Fibroblast of peridontal ligament (primary cell): ENCODE measurements at regions not wholly inside any gene's neighbourhood (a gene's known extent, or its start where the extent isn't known, plus 50 kb on each side); places are given as distances from the start of the nearest gene placed in this dataset.
"Not testable (repeated sequence)": the region's sequence is repeated elsewhere in the genome, so short reads cannot be mapped to it uniquely, and the experiment has no call there.

ENCODE experiments used
- DNase-seq: peaks from one replicate; pipeline ENCODE4 v3.0.0-alpha.2; 2010; ENCODE audit errors: extremely low read depth

DNA sequence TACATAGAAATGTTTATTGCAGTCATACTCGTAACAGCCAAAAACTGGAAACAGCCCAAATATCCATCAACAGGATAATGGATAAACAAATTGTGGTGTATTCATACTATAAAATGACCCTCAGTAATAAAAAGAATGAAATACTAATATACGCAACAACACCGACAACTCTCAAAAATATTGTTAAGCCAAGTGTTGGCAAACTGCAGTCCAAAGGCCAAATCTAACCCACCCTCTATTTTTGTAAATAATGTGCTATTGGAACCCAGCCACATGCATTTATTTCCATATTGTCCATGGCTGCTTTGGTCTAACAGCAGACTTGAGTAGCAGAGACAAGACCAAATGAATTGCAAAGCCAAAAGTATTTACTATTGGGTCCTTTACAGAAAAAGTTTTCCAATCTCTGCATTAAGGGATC lies 151.0 kb downstream of the MREG start:
- DNase-seq: no peak

GRCh38 chr2:215861607-215862350 lies 151.6 kb downstream of the MREG start:
- DNase-seq: no peak

DNA sequence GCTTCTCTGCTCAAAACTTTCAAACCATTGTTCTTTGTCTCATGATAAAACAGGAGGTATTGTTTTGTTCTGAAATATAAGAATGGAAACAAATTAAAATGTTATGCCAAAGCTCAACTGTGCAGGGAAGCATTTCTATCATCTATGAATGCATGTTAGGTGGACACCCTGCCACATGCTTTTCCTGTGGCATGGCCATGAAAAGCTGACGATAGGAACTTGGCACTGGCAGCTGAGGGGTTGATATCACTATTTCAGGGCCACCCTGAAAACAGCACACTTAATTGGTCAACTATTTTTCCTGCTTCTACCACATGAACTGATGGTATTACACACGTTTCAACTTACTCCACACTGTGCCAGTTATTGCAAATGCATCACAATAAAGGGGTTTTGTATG lies 157.3 kb downstream of the MREG start:
- DNase-seq: no peak

DNA sequence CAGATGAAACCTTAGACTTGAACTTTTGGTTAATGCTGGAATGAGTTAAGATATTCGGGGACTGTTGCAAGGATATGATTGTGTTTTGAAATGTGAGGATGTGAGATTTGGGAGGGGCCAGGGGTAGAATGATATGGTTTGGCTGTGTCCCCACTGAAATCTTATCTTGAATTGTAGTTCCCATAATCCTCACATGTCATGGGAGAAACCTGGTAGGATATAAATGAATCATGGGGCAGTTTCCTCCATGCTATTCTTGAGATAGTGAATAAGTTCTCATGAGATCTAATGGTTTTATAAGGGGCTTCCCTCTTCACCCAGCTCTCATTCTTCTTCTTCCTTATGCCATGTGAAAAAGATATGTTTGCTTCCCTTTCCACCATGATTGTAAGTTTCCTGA lies 158.0 kb downstream of the MREG start:
- DNase-seq: not testable (repeated sequence)

DNA sequence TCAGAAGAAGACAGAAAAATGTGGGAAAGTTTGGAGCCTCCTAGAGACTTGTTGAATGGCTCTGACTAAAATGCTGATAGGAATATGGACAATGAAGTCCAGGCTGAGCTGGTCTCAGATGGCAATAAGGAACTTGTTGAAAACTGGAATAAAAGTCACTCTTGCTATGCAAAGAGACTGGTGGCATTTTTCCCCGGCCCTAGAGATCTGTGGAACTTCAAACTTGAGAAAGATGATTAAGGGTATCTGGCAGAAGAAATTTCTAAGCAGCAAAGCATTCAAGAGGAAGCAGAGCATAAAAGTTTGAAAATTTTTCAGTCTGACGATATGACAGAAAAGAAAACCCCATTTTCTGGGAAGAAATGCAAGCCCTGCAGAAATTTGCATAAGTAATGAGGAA lies 159.3 kb downstream of the MREG start:
- DNase-seq: no peak

- DNase-seq: no peak
These were observed 161.7 kb downstream of the MREG start for GRCh38 chr2:215851696-215852095.

DNA sequence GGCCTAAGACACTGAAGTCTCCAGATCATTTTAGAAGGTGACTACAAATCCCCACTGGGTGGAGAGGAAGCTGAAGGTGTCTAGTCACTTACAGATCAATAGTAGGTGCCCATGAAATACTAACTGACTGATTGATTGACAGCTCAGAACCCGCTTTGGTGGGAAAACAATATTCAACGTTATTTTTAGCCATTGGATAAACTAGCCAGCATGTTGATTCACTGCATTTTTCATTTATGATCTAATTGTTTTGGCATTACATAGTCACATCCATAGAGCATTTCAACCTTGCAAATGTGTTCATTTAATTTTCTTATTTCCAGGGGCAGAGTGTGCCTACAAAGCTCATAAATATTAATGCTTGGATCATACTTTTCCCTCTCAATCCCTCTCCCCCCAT lies 162.3 kb downstream of the MREG start:
- peak; percentile 60 for DNase-seq

GRCh38 chr2:215850380-215850779 lies 163.0 kb downstream of the MREG start:
- no peak for DNase-seq

DNA sequence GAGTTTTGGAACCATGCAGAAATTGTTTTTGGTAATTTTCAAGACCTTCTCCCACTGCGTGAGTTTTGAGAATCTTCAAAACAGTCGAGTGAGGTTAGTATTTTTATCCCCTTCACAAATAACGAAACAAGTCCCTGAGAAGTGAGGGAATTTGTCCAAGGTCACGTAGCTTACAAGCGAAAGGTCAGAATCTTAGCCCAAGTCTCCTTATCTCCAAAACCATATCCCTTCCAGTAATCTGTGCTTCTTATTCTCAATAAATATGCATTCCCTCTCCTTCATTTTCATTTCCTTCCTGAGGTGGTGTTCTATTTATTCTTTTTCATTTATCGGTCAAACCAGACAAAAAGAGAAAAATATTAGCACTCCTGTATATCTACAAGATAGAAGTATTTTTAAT lies 163.6 kb downstream of the MREG start:
- no peak for DNase-seq

DNA sequence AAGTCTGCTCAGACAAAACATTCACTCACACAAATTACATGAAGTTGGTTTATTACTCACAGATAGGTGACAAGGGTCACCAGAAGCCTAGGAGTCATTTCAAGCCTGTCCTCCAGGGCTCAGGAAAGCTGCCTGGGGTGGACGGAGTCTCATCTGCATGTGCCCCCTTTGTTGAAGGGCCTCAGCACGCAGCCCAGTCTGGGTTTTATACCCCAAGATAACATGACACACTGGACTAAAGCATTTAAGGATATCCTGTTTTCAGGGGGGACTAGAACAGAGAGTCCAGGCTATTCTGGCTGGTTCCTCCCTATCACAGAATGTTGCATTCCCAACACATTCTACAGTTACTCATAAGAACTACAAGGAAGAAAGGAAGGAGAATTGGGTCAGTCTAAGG lies 164.7 kb downstream of the MREG start:
- no peak for DNase-seq

DNA sequence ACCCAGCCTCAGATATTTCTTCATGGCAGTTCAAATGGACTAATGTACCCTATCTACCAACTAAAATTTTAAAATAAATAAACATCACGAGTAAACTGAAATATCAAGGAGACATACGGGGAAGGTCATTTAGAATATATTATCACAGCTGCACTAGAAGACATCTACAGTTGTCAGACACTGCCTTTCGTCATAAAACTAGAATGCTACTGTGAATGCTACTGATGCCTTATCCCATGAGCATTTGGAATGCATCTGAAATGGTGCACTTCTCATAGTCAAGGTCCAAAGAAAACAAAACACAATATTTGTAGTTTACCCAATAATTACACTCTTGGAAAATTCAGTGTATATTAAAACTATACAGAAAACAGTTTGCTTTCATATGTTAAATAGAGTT lies 165.2 kb downstream of the MREG start:
- no peak for DNase-seq

DNA sequence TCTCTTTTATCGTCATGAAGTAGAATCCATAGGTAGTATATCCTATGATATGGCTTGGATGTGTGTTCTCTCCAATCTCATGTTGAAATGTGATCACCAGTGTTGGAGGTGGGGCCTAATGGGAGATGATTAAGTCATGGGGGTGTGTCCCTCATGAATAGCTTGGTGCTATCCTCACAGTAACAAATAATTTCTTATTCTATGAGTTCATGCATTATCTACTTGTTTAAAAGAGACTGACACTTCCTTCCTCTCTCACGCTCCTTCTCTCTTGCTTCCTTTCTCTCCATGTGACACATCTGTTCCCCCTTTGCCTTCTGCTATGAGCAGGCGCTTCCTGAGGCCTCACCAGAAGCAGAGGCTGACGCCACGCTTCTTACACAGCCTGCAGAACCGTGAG lies 165.6 kb downstream of the MREG start:
- no peak for DNase-seq

DNA sequence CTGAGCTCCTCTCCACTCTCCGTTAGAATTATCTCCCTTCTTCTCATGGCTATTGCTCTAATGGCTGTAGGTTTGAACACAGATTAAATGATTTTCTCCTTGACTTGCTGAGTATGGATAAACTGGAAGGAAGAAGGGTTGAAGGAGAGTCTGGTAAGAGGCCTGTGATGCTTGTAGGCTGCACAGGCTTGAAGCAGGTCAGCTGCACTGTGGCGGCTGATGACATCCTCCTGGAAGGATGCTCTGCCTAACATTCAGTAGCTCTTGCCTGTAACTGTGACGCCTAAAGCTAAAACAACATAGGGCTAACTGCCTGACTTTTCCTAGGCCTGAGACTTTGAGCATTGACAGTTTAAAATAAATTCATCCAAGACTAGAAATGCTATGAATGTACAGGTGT lies 166.3 kb downstream of the MREG start:
- DNase-seq: no peak

GRCh38 chr2:215845839-215846586 lies 167.3 kb downstream of the MREG start:
- DNase-seq: no peak

DNA sequence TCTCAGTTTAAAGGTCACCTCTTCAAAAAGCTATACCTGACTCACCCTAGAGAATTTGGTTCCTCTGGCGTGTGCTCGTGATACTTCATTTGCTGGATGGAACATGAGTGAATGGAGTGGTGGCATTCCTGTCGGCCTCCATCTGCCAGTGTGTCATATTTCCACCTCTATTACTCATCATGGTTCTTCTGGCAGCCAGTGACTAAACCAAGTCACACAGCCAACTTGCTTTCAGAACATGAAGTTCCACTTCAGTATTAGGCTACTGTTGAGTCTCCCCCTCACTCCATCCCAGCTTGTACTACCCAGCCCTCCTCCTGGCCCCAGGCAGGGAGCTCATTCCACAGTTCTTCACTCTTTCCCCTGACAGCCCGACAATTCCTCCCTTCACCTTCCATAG lies 169.8 kb downstream of the MREG start:
- peak; percentile 76 for DNase-seq

DNA sequence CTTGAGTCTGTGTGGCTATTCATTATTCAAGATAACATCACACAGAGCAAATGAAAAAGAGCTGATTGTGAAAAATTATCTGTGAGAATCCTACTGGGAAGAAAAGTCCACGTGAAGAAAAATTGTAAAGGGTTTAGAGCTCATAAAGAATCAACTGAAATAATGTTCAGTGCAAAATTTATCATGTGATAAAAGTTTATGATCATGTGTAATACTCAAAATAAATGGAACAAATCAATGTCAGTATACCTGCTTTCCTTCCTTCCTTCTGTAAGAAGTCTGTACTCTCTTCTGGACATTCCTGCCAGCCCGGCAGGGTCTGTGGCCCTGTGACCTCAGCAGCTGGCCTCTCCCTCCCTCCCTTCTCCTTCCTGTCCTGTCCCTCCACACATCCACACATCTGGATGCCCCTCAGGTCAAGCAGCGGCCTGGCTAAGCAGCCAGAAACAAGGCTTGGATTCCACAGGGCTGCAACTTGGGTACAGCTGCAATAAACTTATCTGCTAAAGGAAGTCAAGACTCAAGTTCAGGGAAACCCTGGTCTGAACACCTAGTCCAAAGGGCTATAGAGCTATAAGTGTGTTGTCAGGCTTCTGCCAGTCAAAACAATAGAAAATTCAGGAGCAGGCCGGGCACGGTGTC lies 172.1 kb downstream of the MREG start:
- DNase-seq: no peak

- no peak for DNase-seq
These were observed 173.5 kb downstream of the MREG start for GRCh38 chr2:215839816-215840215.

GRCh38 chr2:215839309-215839708 lies 174.0 kb downstream of the MREG start:
- DNase-seq: no peak

DNA sequence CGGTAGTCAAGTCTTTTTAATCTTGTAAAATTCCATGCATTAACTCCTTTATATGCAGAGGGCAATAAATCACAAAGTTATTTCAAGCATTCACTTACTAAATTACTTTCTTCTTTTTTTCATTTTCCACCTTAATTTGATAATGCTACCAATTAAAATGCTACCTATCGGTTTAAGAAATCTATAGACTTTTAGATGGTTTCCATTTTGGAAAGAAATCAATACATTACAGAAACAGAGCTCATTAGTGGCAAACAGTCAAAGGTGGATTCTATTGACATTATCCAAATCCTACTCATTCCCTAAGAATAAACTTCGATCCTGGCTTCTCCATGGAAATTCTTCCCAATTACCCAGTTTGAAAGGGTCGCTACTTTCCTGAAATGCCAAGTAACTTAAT lies 176.5 kb downstream of the MREG start:
- DNase-seq: no peak

DNA sequence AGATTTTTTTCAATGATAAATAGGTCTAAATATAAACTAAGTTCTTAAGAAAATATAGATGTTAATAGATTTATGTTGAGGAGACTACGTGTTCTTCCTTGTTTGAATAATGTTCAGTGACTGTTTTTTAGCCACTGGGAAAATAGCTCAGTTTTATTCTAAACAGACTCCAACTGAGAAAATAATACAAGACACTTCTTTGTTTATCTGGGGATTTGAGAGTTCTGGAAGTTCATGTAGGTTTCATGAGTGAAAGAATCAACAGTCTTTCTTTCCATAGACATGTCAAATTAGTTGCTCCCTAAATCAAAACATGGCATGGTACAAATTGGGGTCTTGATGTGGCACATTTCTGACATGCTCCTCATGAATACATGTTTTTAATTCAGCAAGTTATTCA lies 177.7 kb downstream of the MREG start:
- no peak for DNase-seq

- DNase-seq: no peak
These were observed 178.1 kb downstream of the MREG start for GRCh38 chr2:215835231-215835630.

DNA sequence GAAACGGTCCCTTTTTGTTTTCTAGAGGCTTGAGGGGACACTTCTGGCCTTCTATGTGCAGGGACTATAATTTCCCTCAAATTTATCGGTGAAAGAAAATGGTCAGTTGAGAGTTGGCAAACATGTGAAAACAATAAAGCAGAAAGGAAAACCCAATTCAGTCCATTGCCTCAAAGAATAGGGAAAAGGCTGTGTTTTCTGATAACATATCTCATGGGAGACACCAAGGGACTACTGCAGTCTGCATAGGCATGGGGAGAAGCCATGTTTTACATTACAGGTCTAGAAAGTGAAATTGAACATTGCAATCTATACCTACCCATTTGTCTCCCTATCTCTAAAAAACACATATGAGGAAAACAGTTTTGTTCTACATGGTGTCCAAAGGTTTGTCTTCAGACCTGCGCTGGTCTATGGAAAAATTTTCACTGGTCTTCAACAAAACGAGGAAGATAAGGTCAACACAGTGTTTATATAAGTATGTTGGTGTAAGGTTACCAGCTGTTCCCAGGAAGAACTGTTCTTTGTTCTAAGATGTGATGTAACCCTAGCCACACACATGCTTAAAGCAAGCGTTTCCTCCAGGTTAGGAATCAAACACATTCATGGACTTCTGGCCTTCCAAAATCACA lies 179.7 kb downstream of the MREG start:
- peak; percentile 54 for DNase-seq

DNA sequence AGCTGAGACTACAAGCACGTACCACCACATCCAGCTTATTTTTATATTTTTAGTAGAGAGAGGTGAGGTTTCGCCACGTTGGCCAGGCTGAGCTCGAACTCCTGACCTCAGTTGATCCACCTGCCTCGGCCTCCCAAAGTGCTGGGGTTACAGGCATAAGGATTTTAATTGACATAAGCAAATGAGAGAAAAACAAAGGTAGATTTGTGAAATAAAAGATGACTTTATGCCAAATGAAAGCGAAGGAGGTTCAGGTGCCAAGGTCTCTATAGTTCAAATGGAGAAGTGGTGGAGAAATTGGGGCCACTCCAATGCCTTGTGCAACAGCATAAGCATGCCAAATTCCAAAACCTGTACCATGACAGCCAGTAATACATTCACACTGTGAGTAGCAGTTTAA lies 180.6 kb downstream of the MREG start:
- DNase-seq: no peak
